ENCODE measurements at regions not wholly inside any gene's neighbourhood (a gene's known extent, or its start where the extent isn't known, plus 50 kb on each side); places are given as distances from the start of the nearest gene placed in this dataset.

- TF ChIP-seq CTCF (IDR thresholded peaks at IDR 0.05) = no peak
- no peak for TF ChIP-seq POLR2A (IDR thresholded peaks at IDR 0.05)
These were observed 793.5 kb upstream of the NOVA1 start for GRCh38 chr14:27391331-27391730.

Data from heart left ventricle (tissue), 13 donors.